GM21723 (cell line): ENCODE measurements at regions not wholly inside any gene's neighbourhood (a gene's known extent, or its start where the extent isn't known, plus 50 kb on each side); places are given as distances from the start of the nearest gene placed in this dataset.
"Not testable (repeated sequence)": the region's sequence is repeated elsewhere in the genome, so short reads cannot be mapped to it uniquely, and the experiment has no call there.

Experiments
- ATAC-seq: cut with Tn5 transposase; IDR thresholded peaks from one replicate; pipeline ENCODE4 v1.9.1; 2021; ENCODE audit warnings: mild to moderate bottlenecking, moderate library complexity; ENCODE audit not compliant: unreplicated experiment

GRCh38 chr20:47963022-47963421 lies 177.7 kb upstream of the SULF2 start:
- ATAC-seq = no peak

- no peak for ATAC-seq
These were observed 177.1 kb upstream of the SULF2 start for GRCh38 chr20:47962286-47962963.

- no peak for ATAC-seq
These were observed 175.7 kb upstream of the SULF2 start for GRCh38 chr20:47960769-47961541.

- ATAC-seq = no peak
These were observed 175.0 kb upstream of the SULF2 start for GRCh38 chr20:47960277-47960676.

GRCh38 chr20:47957989-47958801 lies 172.9 kb upstream of the SULF2 start:
- ATAC-seq = not testable (repeated sequence)

- no peak for ATAC-seq
These were observed 171.9 kb upstream of the SULF2 start for GRCh38 chr20:47957135-47957534.

GRCh38 chr20:47956268-47956995 lies 171.2 kb upstream of the SULF2 start:
- no peak for ATAC-seq

GRCh38 chr20:47953471-47953870 lies 168.2 kb upstream of the SULF2 start:
- ATAC-seq = no peak

GRCh38 chr20:47952023-47952564 lies 166.8 kb upstream of the SULF2 start:
- no peak for ATAC-seq

- no peak for ATAC-seq
These were observed 166.3 kb upstream of the SULF2 start for GRCh38 chr20:47951521-47951971.

GRCh38 chr20:47950913-47951283 lies 165.6 kb upstream of the SULF2 start:
- ATAC-seq = no peak

GRCh38 chr20:47950124-47950912 lies 165.0 kb upstream of the SULF2 start:
- no peak for ATAC-seq

- ATAC-seq = no peak
These were observed 163.9 kb upstream of the SULF2 start for GRCh38 chr20:47949230-47949629.

- no peak for ATAC-seq
These were observed 159.4 kb upstream of the SULF2 start for GRCh38 chr20:47944682-47945081.

GRCh38 chr20:47941869-47942268 lies 156.6 kb upstream of the SULF2 start:
- ATAC-seq = no peak

- ATAC-seq = no peak
These were observed 155.0 kb upstream of the SULF2 start for GRCh38 chr20:47940101-47940813.

GRCh38 chr20:47936612-47937011 lies 151.3 kb upstream of the SULF2 start:
- no peak for ATAC-seq

GRCh38 chr20:47934761-47935160 lies 149.5 kb upstream of the SULF2 start:
- ATAC-seq = no peak

- no peak for ATAC-seq
These were observed 146.2 kb upstream of the SULF2 start for GRCh38 chr20:47931443-47931842.
